T-helper 1 cell treated with Interleukin-12 subunit alpha and Interleukin-12 subunit beta and Interleukin-4 antibody, amounts not matched to agents 30 ng/mL and 1 ng/mL, for 36 hours (primary cell): ENCODE measurements at regions not wholly inside any gene's neighbourhood (a gene's known extent, or its start where the extent isn't known, plus 50 kb on each side); places are given as distances from the start of the nearest gene placed in this dataset.

Experiments
- intact Hi-C: fragments of 100-400 bp; cut with micrococcal nuclease; formaldehyde crosslinking; loops from one replicate; pipeline ENCODE4 v1.15.1; 2024

DNA sequence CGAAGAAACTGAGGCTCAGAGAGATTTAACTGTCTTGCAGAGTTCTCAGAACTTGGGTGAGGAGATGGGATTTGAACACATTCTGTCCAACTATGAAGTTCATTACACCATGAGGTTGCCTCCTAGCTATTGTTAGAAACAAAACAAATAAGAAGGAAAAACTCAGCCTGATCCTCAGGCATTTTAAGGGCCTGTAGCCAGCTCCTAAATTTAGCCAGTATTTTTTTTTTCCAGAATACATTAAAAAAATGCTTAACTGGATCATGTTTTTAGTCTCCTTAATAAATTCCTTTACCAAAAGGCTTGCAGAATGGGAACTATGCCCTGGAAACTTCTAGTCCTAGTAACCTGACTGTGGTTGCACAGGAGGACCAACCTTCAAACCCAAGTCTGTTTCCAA is 212.0 kb downstream of the CSNK2A3 start:
- intact Hi-C loops, result loop anchor here (10.0 kb wide), 1 partner anchor 484 kb away; the partner anchor contains the start of gene GALNT18

DNA sequence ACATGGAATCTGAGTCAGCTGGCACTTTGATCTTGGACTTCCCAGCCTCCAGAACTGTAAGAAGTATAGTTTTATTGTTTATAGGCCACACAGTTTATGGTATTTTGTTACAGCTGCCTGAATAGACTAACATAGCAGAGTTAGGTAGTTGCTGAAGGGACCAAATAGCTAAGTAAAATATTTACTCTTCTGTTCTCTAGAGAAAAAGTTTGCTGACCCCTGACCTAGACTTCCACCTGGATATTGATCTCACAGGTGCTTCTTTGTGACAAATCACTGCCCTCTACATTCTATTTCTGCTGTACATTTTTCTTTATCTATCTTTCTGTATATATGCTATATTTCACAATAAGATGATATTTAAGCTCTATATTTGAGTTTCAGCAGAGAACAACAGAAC is 212.5 kb downstream of the CSNK2A3 start:
- intact Hi-C loops, result loop anchor here (10.0 kb wide), 1 partner anchor 484 kb away; the partner anchor contains the start of gene GALNT18

DNA sequence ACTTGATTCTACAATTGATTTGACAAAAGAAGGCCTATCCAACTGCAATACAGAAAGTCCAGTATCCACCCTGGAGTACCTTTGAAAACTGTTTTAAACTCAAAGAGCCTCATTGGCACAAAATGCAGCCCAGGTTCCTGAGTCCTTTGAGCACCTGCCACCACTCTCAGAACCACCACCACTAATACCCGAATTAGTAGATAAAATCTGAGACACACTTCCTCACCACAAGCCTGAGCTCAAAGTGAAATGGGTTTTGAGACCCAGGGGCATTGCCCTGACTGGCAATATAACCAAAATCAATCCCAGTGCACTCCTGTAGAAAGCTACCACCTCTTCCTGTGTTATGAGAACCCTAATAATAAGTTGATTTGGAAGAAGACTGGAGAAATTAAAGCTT is 215.7 kb downstream of the CSNK2A3 start:
- intact Hi-C loops, result no loop called here

DNA sequence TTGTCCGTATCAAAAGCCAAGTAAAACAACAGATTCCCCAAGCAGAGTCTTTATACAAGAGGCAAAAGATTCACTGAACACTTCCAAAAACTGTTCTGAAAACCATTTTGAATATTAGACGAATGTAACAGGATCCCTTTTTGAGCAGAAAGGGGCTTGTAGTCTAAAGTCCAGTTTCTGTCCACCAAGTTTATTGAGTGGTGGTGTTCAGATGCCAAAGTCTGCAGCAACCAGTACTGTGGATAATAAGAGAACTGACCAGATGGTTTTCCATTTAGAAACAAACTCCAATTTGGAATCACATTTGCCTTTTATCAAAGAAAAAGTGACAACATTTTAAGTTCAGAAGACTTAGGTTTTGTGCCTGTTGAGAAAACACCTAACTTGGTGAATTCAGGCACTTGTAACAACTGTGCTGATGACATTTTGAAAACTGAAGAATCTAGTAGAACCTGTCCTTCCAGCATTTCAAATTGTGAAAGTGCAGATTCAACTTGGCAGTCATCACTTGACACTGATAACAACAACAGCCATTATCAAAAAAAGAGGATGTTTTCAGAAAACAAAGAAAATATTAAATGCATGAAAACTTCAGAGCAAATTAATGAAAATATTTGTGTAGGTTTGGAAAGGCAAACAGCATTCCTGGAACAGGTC is 217.1 kb downstream of the CSNK2A3 start:
- intact Hi-C loops, result no loop called here

DNA sequence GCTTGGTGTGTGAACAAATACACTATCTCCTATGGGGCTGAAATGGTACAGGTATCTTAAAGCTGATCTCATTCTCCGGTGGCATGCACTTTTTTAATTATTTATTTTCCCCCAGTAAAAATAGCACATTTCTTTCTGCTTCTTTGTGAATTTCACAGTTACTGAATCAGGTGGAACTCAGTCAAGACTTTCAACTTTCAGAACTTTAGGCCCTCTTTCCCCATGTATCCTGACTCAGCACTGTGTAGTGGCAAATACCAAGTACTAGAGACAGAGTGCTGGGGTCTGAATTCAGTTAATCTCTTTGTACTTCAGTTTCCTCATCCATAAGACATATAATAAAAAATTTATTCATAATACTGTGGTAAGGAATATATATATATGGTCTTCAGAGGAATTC is 223.9 kb downstream of the CSNK2A3 start:
- intact Hi-C loops, result no loop called here

- intact Hi-C loops, result no loop called here
Observed at GRCh38 chr11:11125618-11126017, 227.4 kb downstream of the CSNK2A3 start.

DNA sequence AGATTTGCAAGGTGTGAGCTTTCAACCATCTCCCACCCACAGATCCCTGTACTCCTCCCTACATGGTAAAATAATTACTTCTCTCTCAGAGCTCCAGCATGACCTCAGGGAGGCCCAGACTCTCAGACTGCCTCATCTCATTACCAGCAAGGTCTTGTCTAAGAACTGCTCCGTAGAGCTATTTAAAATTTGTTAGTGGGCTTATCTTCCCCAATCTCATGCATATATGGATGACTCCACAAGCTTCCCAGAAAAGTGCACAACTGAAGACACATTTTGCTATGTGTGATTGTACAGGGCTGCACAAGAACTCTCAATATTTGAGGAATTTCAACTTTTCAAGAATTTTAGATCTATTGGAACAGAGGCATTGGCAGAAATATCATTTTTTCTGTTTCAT is 230.3 kb downstream of the CSNK2A3 start:
- intact Hi-C loops, result no loop called here

GRCh38 chr11:11119917-11120316 is 233.1 kb downstream of the CSNK2A3 start:
- intact Hi-C loops, result no loop called here

- intact Hi-C loops, result no loop called here
Observed at GRCh38 chr11:11117730-11118129, 235.3 kb downstream of the CSNK2A3 start.

- intact Hi-C loops, result no loop called here
Observed at GRCh38 chr11:11115475-11115874, 237.6 kb downstream of the CSNK2A3 start.

- intact Hi-C loops, result no loop called here
Observed at GRCh38 chr11:11113626-11114025, 239.4 kb downstream of the CSNK2A3 start.

DNA sequence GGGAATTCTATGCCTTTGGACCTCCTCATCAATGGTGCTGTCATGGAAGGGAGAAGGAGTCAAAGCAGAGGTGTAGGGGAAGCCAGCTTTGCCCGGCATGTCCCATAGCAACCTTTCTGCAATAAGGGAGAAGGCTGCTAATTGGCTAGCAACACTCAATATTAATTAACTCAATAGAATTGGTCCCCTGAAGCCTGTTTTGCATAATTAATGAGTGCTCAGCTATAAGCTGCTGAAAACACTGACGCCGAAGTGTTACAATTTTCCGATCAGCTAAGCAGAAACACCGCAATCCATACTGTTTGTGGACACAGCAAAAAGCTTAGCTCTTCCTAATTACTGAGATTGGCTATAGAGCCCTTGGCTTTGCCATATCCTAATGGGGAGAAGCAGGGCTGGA is 245.0 kb downstream of the CSNK2A3 start:
- intact Hi-C loops, result no loop called here

- intact Hi-C loops, result no loop called here
Observed at GRCh38 chr11:11107076-11107723, 245.8 kb downstream of the CSNK2A3 start.

- intact Hi-C loops, result no loop called here
Observed at GRCh38 chr11:11105361-11105760, 247.5 kb upstream of the ZBED5 start.

DNA sequence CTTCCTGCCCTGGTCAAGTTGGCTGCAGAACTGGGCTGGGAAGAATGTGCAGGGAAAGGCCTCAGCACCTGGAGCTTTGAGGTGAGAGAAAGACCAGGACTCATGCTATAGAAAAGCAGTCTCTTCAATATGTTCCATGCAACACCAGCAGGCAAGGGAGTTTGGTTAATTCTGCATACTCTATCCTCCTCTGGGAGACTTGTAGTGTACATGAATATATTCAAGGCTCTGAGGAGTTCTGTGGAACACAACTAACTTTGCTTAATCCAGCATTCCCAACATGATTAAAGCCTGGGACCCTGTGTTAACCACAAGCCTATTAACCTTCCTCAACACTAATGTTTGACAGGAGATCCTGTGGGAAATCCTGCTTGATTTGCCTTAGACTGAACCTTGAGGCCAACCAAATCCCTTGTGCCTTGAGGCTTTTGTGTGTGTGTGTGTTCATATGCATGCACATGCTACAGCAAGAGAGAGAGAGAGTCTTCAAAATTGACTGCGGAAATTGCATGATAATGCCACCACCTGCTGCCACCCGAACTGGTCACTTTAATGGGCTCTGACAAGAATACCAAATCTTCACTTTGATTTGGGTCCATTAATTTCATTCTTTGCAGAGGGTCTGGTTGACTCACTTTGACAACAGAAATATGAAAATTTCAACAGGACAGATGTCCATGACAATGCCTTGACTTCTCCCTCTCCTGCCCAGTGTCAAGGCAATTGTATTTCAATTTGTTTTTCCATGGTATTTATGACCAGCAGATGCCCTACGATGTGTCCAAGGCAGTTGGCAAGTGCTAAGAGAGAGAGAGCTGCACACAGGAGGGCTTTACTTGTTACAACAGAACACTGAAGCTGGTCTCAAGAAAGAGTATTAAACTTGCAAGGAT is 238.2 kb upstream of the ZBED5 start:
- intact Hi-C loops, result no loop called here

- intact Hi-C loops, result no loop called here
Observed at GRCh38 chr11:11090495-11090894, 232.6 kb upstream of the ZBED5 start.

DNA sequence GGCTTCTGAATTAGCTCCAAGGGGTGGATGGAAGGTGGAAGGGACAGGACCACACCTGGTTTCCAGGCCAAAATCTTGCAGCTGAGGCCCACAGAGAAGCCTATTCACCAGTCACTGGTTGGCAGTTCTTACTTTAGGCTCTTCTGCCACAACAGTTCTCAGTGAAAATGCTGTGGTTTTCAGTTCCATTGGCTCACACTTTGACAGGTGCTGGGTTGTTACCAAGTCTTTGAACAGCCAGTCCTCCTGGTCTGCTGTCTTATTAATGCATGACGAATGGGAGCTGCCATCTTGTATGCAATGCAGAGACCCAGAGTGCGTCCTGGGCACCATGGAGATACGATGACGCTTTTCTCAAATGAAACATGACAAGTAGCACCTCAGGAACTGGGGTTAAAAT is 232.0 kb upstream of the ZBED5 start:
- intact Hi-C loops, result no loop called here

DNA sequence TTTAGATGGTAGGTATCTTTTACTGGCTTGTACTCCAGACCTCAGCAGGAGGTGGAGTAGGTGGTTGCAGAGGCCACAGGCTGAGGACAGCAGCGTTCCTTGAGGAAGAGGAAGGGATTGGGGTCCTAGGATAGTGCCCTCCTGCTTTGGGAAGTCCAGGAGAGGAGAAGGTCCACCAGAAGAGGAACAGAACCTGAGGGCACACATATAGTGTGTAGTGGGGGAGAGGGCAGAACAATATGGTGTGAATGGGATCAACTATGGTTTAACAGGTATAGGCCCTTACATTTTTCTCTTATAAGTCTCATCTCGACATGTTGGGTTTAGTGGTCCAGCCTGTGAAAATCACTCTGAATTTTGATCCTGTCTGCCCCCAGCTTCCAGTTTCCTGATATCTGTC is 229.1 kb upstream of the ZBED5 start:
- intact Hi-C loops, result no loop called here

DNA sequence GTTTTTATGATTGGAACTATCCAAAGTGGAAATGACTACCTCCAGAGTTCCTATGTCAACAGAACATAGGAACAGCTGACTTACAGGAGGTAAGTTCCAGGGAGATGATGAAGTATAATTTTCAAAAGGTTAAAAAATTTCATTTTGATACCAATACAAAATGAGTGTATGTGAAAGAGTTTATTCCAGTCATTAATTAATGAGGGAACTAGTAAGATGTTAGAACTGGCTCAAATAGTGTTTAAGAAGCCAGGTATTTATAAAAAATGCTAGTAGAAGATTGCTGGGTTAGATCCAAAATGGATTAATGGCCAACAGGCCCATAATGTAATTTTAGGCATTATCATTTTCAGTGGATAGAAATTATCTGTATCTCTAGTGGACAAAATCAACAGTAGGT is 227.7 kb upstream of the ZBED5 start:
- intact Hi-C loops, result no loop called here

GRCh38 chr11:11084337-11084736 is 226.5 kb upstream of the ZBED5 start:
- intact Hi-C loops, result no loop called here

DNA sequence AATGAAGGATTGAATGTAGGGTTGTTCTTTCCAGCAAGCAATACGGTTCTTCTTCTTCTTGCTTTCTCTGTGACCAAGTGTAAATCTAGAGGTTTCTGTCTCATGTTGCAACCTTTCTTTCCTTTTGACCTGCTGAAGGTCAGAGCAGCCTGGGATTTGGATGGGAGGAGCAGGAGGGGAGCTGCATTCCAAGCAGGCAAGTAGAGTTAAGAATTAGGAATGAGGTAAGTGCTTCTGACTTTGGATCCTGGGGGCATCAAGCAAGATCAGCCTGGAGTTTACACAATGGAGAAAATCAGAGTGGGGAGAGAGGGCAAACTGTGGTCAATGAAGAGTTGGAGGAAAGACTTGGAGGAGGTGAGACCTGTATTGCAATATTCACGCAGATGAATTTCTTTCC is 225.6 kb upstream of the ZBED5 start:
- intact Hi-C loops, result no loop called here

GRCh38 chr11:11082646-11083045 is 224.8 kb upstream of the ZBED5 start:
- intact Hi-C loops, result no loop called here
